ENCODE measurements at regions not wholly inside any gene's neighbourhood (a gene's known extent, or its start where the extent isn't known, plus 50 kb on each side); places are given as distances from the start of the nearest gene placed in this dataset.

GRCh38 chr6:16873698-16874097 lies 112.4 kb upstream of the ATXN1 start:
- Mint-ChIP-seq H3K27ac (no peak overlapping the region), H3K27me3 (peaks cover 38% of the 10 kb centered on the region), H3K4me1 (peaks cover 6% of the 10 kb centered on the region)

GRCh38 chr6:16872543-16873235 lies 111.4 kb upstream of the ATXN1 start:
- no peak for DNase-seq

More at GRCh38 chr6:16873698-16874097, 112.4 kb upstream of the ATXN1 start:
- DNase-seq (no peak), ATAC-seq (no peak)
- H3K36me3 Mint-ChIP-seq (ENCODE audit: low read depth): no peaks in the 10 kb centered on the region
- H3K4me3 Mint-ChIP-seq: no peak overlapping the region
- H3K9me3 Mint-ChIP-seq: peaks cover 16% of the 10 kb centered on the region

GRCh38 chr6:16871047-16871446 lies 109.8 kb upstream of the ATXN1 start:
- H3K27me3 Mint-ChIP-seq: peaks cover 30% of the 10 kb centered on the region
- DNase-seq (no peak), ATAC-seq (no peak)
- H3K4me3 Mint-ChIP-seq: no peak overlapping the region
- H3K4me1 Mint-ChIP-seq: peaks cover 3% of the 10 kb centered on the region
- H3K36me3 Mint-ChIP-seq (ENCODE audit: low read depth): no peaks in the 10 kb centered on the region
- H3K9me3 Mint-ChIP-seq: no peaks in the 10 kb centered on the region
- no peak overlapping the region for H3K27ac Mint-ChIP-seq

More at GRCh38 chr6:16872543-16873235, 111.4 kb upstream of the ATXN1 start:
- no peak overlapping the region for H3K27ac Mint-ChIP-seq
- peaks cover 10% of the 10 kb centered on the region for H3K9me3 Mint-ChIP-seq
- peaks cover 6% of the 10 kb centered on the region for H3K4me1 Mint-ChIP-seq
- H3K36me3 Mint-ChIP-seq (ENCODE audit: low read depth): no peaks in the 10 kb centered on the region
- peaks cover 34% of the 10 kb centered on the region for H3K27me3 Mint-ChIP-seq
- H3K4me3 Mint-ChIP-seq: no peak overlapping the region
- ATAC-seq: peak; percentile 10

- peaks cover 30% of the 10 kb centered on the region for H3K27me3 Mint-ChIP-seq
- no peaks in the 10 kb centered on the region for H3K36me3 Mint-ChIP-seq (ENCODE audit: low read depth)
- H3K4me1 Mint-ChIP-seq: no peaks in the 10 kb centered on the region
- H3K27ac Mint-ChIP-seq: no peak overlapping the region
- H3K9me3 Mint-ChIP-seq: no peaks in the 10 kb centered on the region
- ATAC-seq (no peak), DNase-seq (no peak)
- no peak overlapping the region for H3K4me3 Mint-ChIP-seq
Measured at GRCh38 chr6:16868968-16869367, 107.7 kb upstream of the ATXN1 start.

- Mint-ChIP-seq H3K27me3 (peaks cover 13% of the 10 kb centered on the region), H3K4me3 (no peak overlapping the region), H3K9me3 (no peaks in the 10 kb centered on the region), H3K36me3 (ENCODE audit: low read depth) (no peaks in the 10 kb centered on the region), H3K27ac (no peak overlapping the region), H3K4me1 (no peaks in the 10 kb centered on the region)
- no peak for DNase-seq
- ATAC-seq: no peak
Measured at GRCh38 chr6:16857969-16858592, 96.8 kb upstream of the ATXN1 start.

GRCh38 chr6:16855460-16855859 lies 94.2 kb upstream of the ATXN1 start:
- ATAC-seq (no peak), DNase-seq (no peak)
- Mint-ChIP-seq H3K4me3 (no peak overlapping the region), H3K36me3 (ENCODE audit: low read depth) (no peaks in the 10 kb centered on the region), H3K4me1 (peaks cover 5% of the 10 kb centered on the region), H3K27me3 (peaks cover 19% of the 10 kb centered on the region), H3K9me3 (no peaks in the 10 kb centered on the region), H3K27ac (no peak overlapping the region)

- no peak for ATAC-seq
- Mint-ChIP-seq H3K4me1 (peaks cover 8% of the 10 kb centered on the region), H3K4me3 (no peak overlapping the region), H3K9me3 (no peaks in the 10 kb centered on the region), H3K27me3 (peaks cover 23% of the 10 kb centered on the region), H3K36me3 (ENCODE audit: low read depth) (no peaks in the 10 kb centered on the region), H3K27ac (no peak overlapping the region)
- DNase-seq: no peak
Measured at GRCh38 chr6:16854986-16855385, 93.7 kb upstream of the ATXN1 start.

GRCh38 chr6:16852671-16853070 lies 91.4 kb upstream of the ATXN1 start:
- Mint-ChIP-seq H3K4me1 (peaks cover 15% of the 10 kb centered on the region), H3K27ac (no peak overlapping the region), H3K9me3 (no peaks in the 10 kb centered on the region), H3K27me3 (peaks cover 28% of the 10 kb centered on the region), H3K4me3 (no peak overlapping the region), H3K36me3 (ENCODE audit: low read depth) (no peaks in the 10 kb centered on the region)
- DNase-seq: no peak
- ATAC-seq: no peak

- DNase-seq: no peak
- H3K9me3 Mint-ChIP-seq: no peaks in the 10 kb centered on the region
- no peak overlapping the region for H3K27ac Mint-ChIP-seq
- H3K36me3 Mint-ChIP-seq (ENCODE audit: low read depth): no peaks in the 10 kb centered on the region
- peaks cover 27% of the 10 kb centered on the region for H3K27me3 Mint-ChIP-seq
- peaks cover 15% of the 10 kb centered on the region for H3K4me1 Mint-ChIP-seq
- no peak overlapping the region for H3K4me3 Mint-ChIP-seq
- no peak for ATAC-seq
Measured at GRCh38 chr6:16851758-16852157, 90.5 kb upstream of the ATXN1 start.

GRCh38 chr6:16851044-16851540 lies 89.8 kb upstream of the ATXN1 start:
- H3K9me3 Mint-ChIP-seq: no peaks in the 10 kb centered on the region
- H3K4me3 Mint-ChIP-seq: no peak overlapping the region
- H3K27ac Mint-ChIP-seq: no peak overlapping the region
- DNase-seq (no peak), ATAC-seq (no peak)
- H3K4me1 Mint-ChIP-seq: peaks cover 15% of the 10 kb centered on the region
- H3K36me3 Mint-ChIP-seq (ENCODE audit: low read depth): no peaks in the 10 kb centered on the region
- H3K27me3 Mint-ChIP-seq: peaks cover 27% of the 10 kb centered on the region

- peaks cover 15% of the 10 kb centered on the region for H3K4me1 Mint-ChIP-seq
- ATAC-seq: no peak
- no peak for DNase-seq
- H3K27ac Mint-ChIP-seq: no peak overlapping the region
- no peaks in the 10 kb centered on the region for H3K36me3 Mint-ChIP-seq (ENCODE audit: low read depth)
- H3K4me3 Mint-ChIP-seq: no peak overlapping the region
- peaks cover 27% of the 10 kb centered on the region for H3K27me3 Mint-ChIP-seq
- no peaks in the 10 kb centered on the region for H3K9me3 Mint-ChIP-seq
Measured at GRCh38 chr6:16850681-16851026, 89.4 kb upstream of the ATXN1 start.

GRCh38 chr6:16849988-16850680 lies 88.9 kb upstream of the ATXN1 start:
- H3K9me3 Mint-ChIP-seq: no peaks in the 10 kb centered on the region
- ATAC-seq: no peak
- H3K36me3 Mint-ChIP-seq (ENCODE audit: low read depth): no peaks in the 10 kb centered on the region
- peaks cover 23% of the 10 kb centered on the region for H3K27me3 Mint-ChIP-seq
- H3K27ac Mint-ChIP-seq: no peak overlapping the region
- H3K4me1 Mint-ChIP-seq: peaks cover 15% of the 10 kb centered on the region
- no peak overlapping the region for H3K4me3 Mint-ChIP-seq
- no peak for DNase-seq

GRCh38 chr6:16849280-16849987 lies 88.2 kb upstream of the ATXN1 start:
- H3K27me3 Mint-ChIP-seq: peaks cover 21% of the 10 kb centered on the region
- H3K27ac Mint-ChIP-seq: no peak overlapping the region
- peaks cover 15% of the 10 kb centered on the region for H3K4me1 Mint-ChIP-seq
- no peak overlapping the region for H3K4me3 Mint-ChIP-seq
- ATAC-seq (no peak), DNase-seq (no peak)
- H3K36me3 Mint-ChIP-seq (ENCODE audit: low read depth): no peaks in the 10 kb centered on the region
- no peaks in the 10 kb centered on the region for H3K9me3 Mint-ChIP-seq

GRCh38 chr6:16846399-16846778 lies 85.1 kb upstream of the ATXN1 start:
- no peak for DNase-seq
- no peak for ATAC-seq
- H3K27ac Mint-ChIP-seq: no peak overlapping the region
- H3K4me3 Mint-ChIP-seq: no peak overlapping the region
- H3K9me3 Mint-ChIP-seq: no peaks in the 10 kb centered on the region
- no peaks in the 10 kb centered on the region for H3K36me3 Mint-ChIP-seq (ENCODE audit: low read depth)
- H3K4me1 Mint-ChIP-seq: peaks cover 10% of the 10 kb centered on the region
- H3K27me3 Mint-ChIP-seq: peaks cover 15% of the 10 kb centered on the region
